ENCODE measurements at regions not wholly inside any gene's neighbourhood (a gene's known extent, or its start where the extent isn't known, plus 50 kb on each side); places are given as distances from the start of the nearest gene placed in this dataset.

GRCh38 chr11:64500176-64501013 lies 55.3 kb upstream of the SLC22A11 start:
- Histone ChIP-seq H3K27ac (no peak overlapping the region), H3K36me3 (ENCODE audit: insufficient read depth, low read length) (no peaks in the 10 kb centered on the region), H3K9me3 (ENCODE audit: low read depth, low read length) (no peaks in the 10 kb centered on the region), H3K9ac (ENCODE audit: insufficient read length) (no peak overlapping the region), H3K4me3 (no peak overlapping the region)
- no peak for DNase-seq (ENCODE audit: low read depth, low spot score)
- TF ChIP-seq EZH2 (IDR thresholded peaks at IDR 0.05) (no peak), POLR2AphosphoS5 (IDR thresholded peaks at IDR 0.05; ENCODE audit: borderline replicate concordance, low read depth, low read length) (no peak), FOXP2 (optimal IDR thresholded peaks at IDR 0.05; ENCODE audit: control extremely low read depth, extremely low read length, insufficient read depth) (no peak)

GRCh38 chr11:64501500-64502427 lies 54.0 kb upstream of the SLC22A11 start:
- no peak overlapping the region for H3K27ac ChIP-seq
- H3K9me3 ChIP-seq (ENCODE audit: low read depth, low read length) = no peaks in the 10 kb centered on the region
- DNase-seq (ENCODE audit: low read depth, low spot score) = no peak
- H3K9ac ChIP-seq (ENCODE audit: insufficient read length) = no peak overlapping the region
- H3K4me3 ChIP-seq = no peak overlapping the region
- H3K36me3 ChIP-seq (ENCODE audit: insufficient read depth, low read length) = no peaks in the 10 kb centered on the region
- TF ChIP-seq POLR2AphosphoS5 (IDR thresholded peaks at IDR 0.05; ENCODE audit: borderline replicate concordance, low read depth, low read length) (no peak), EZH2 (IDR thresholded peaks at IDR 0.05) (no peak), FOXP2 (optimal IDR thresholded peaks at IDR 0.05; ENCODE audit: control extremely low read depth, extremely low read length, insufficient read depth) (no peak)

- no peak for DNase-seq (ENCODE audit: low read depth, low spot score)
- H3K36me3 ChIP-seq (ENCODE audit: insufficient read depth, low read length) = no peaks in the 10 kb centered on the region
- H3K9ac ChIP-seq (ENCODE audit: insufficient read length) = no peak overlapping the region
Observed at GRCh38 chr11:64502634-64503033, 53.1 kb upstream of the SLC22A11 start.

GRCh38 chr11:64503186-64503753 lies 52.5 kb upstream of the SLC22A11 start:
- no peak for DNase-seq (ENCODE audit: low read depth, low spot score)
- H3K4me3 ChIP-seq = no peak overlapping the region
- no peaks in the 10 kb centered on the region for H3K9me3 ChIP-seq (ENCODE audit: low read depth, low read length)
- H3K36me3 ChIP-seq (ENCODE audit: insufficient read depth, low read length) = no peaks in the 10 kb centered on the region
- no peak for TF ChIP-seq EZH2 (IDR thresholded peaks at IDR 0.05)
- no peak for TF ChIP-seq POLR2AphosphoS5 (IDR thresholded peaks at IDR 0.05; ENCODE audit: borderline replicate concordance, low read depth, low read length)
- no peak for TF ChIP-seq FOXP2 (optimal IDR thresholded peaks at IDR 0.05; ENCODE audit: control extremely low read depth, extremely low read length, insufficient read depth)
- no peak overlapping the region for H3K9ac ChIP-seq (ENCODE audit: insufficient read length)
- no peak overlapping the region for H3K27ac ChIP-seq

More at GRCh38 chr11:64502634-64503033, 53.1 kb upstream of the SLC22A11 start:
- no peaks in the 10 kb centered on the region for H3K9me3 ChIP-seq (ENCODE audit: low read depth, low read length)
- no peak overlapping the region for H3K27ac ChIP-seq
- TF ChIP-seq EZH2 (IDR thresholded peaks at IDR 0.05) = no peak
- TF ChIP-seq FOXP2 (optimal IDR thresholded peaks at IDR 0.05; ENCODE audit: control extremely low read depth, extremely low read length, insufficient read depth) = no peak
- no peak for TF ChIP-seq POLR2AphosphoS5 (IDR thresholded peaks at IDR 0.05; ENCODE audit: borderline replicate concordance, low read depth, low read length)
- no peak overlapping the region for H3K4me3 ChIP-seq

- H3K4me3 ChIP-seq = no peak overlapping the region
- no peak overlapping the region for H3K9ac ChIP-seq (ENCODE audit: insufficient read length)
- no peaks in the 10 kb centered on the region for H3K9me3 ChIP-seq (ENCODE audit: low read depth, low read length)
- DNase-seq (ENCODE audit: low read depth, low spot score) = no peak
- TF ChIP-seq EZH2 (IDR thresholded peaks at IDR 0.05) (no peak), POLR2AphosphoS5 (IDR thresholded peaks at IDR 0.05; ENCODE audit: borderline replicate concordance, low read depth, low read length) (no peak)
- no peaks in the 10 kb centered on the region for H3K36me3 ChIP-seq (ENCODE audit: insufficient read depth, low read length)
- H3K27ac ChIP-seq = no peak overlapping the region
Observed at GRCh38 chr11:64504999-64505398, 50.7 kb upstream of the SLC22A11 start.

All from SK-N-MC (cell line).